ENCODE measurements at regions not wholly inside any gene's neighbourhood (a gene's known extent, or its start where the extent isn't known, plus 50 kb on each side); places are given as distances from the start of the nearest gene placed in this dataset.

- Histone ChIP-seq H3K4me1 (ENCODE audit: control insufficient read depth in 3 of 3, insufficient read depth in 3 of 3, low read length in 3 of 3) (peaks cover 0 to 7% (median 2%) of the 10 kb centered on the region in 3 donors), H3K27me3 (ENCODE audit: control insufficient read depth in 3 of 3, insufficient read depth in 3 of 3, low read length in 3 of 3) (no peaks in the 10 kb centered on the region), H3K36me3 (ENCODE audit: control insufficient read depth in 3 of 3, insufficient read depth in 3 of 3, low read length in 3 of 3) (no peaks in the 10 kb centered on the region), H3K4me3 (ENCODE audit: low read length in 3 of 3) (no peak overlapping the region), H3K9me3 (ENCODE audit: control insufficient read depth in 3 of 3, low read length in 3 of 3) (no peaks in the 10 kb centered on the region), H3K27ac (ENCODE audit: low read depth, low read length) (no peak overlapping the region), H3K9ac (ENCODE audit: low read depth in 1 of 3, low read length in 3 of 3) (no peak overlapping the region)
Observed at GRCh38 chr7:42456756-42457276, 219.8 kb upstream of the GLI3 start.

GRCh38 chr7:42456267-42456666, 219.3 kb upstream of the GLI3 start:
- no peak overlapping the region for H3K4me3 ChIP-seq (ENCODE audit: low read length in 3 of 3)
- peaks cover 0 to 7% (median 2%) of the 10 kb centered on the region in 3 donors for H3K4me1 ChIP-seq (ENCODE audit: control insufficient read depth in 3 of 3, insufficient read depth in 3 of 3, low read length in 3 of 3)
- H3K36me3 ChIP-seq (ENCODE audit: control insufficient read depth in 3 of 3, insufficient read depth in 3 of 3, low read length in 3 of 3), result no peaks in the 10 kb centered on the region
- H3K9me3 ChIP-seq (ENCODE audit: control insufficient read depth in 3 of 3, low read length in 3 of 3), result no peaks in the 10 kb centered on the region
- no peaks in the 10 kb centered on the region for H3K27me3 ChIP-seq (ENCODE audit: control insufficient read depth in 3 of 3, insufficient read depth in 3 of 3, low read length in 3 of 3)
- H3K9ac ChIP-seq (ENCODE audit: low read depth in 1 of 3, low read length in 3 of 3), result no peak overlapping the region
- H3K27ac ChIP-seq (ENCODE audit: low read depth, low read length), result no peak overlapping the region

- Histone ChIP-seq H3K9me3 (ENCODE audit: control insufficient read depth in 3 of 3, low read length in 3 of 3) (no peaks in the 10 kb centered on the region), H3K27ac (ENCODE audit: low read depth, low read length) (no peak overlapping the region), H3K4me3 (ENCODE audit: low read length in 3 of 3) (no peak overlapping the region), H3K36me3 (ENCODE audit: control insufficient read depth in 3 of 3, insufficient read depth in 3 of 3, low read length in 3 of 3) (no peaks in the 10 kb centered on the region), H3K27me3 (ENCODE audit: control insufficient read depth in 3 of 3, insufficient read depth in 3 of 3, low read length in 3 of 3) (no peaks in the 10 kb centered on the region), H3K4me1 (ENCODE audit: control insufficient read depth in 3 of 3, insufficient read depth in 3 of 3, low read length in 3 of 3) (peaks cover 0 to 7% (median 2%) of the 10 kb centered on the region in 3 donors), H3K9ac (ENCODE audit: low read depth in 1 of 3, low read length in 3 of 3) (no peak overlapping the region)
Observed at GRCh38 chr7:42453931-42454361, 216.9 kb upstream of the GLI3 start.

- Histone ChIP-seq H3K27me3 (ENCODE audit: control insufficient read depth in 3 of 3, insufficient read depth in 3 of 3, low read length in 3 of 3) (no peaks in the 10 kb centered on the region), H3K9ac (ENCODE audit: low read depth in 1 of 3, low read length in 3 of 3) (no peak overlapping the region), H3K4me3 (ENCODE audit: low read length in 3 of 3) (no peak overlapping the region), H3K27ac (ENCODE audit: low read depth, low read length) (no peak overlapping the region), H3K4me1 (ENCODE audit: control insufficient read depth in 3 of 3, insufficient read depth in 3 of 3, low read length in 3 of 3) (no peaks in the 10 kb centered on the region), H3K9me3 (ENCODE audit: control insufficient read depth in 3 of 3, low read length in 3 of 3) (no peaks in the 10 kb centered on the region), H3K36me3 (ENCODE audit: control insufficient read depth in 3 of 3, insufficient read depth in 3 of 3, low read length in 3 of 3) (no peaks in the 10 kb centered on the region)
Observed at GRCh38 chr7:42452356-42452755, 215.3 kb upstream of the GLI3 start.

GRCh38 chr7:42449431-42449830, 212.4 kb upstream of the GLI3 start:
- no peaks in the 10 kb centered on the region for H3K4me1 ChIP-seq (ENCODE audit: control insufficient read depth in 3 of 3, insufficient read depth in 3 of 3, low read length in 3 of 3)
- H3K27ac ChIP-seq (ENCODE audit: low read depth, low read length), result no peak overlapping the region
- no peaks in the 10 kb centered on the region for H3K27me3 ChIP-seq (ENCODE audit: control insufficient read depth in 3 of 3, insufficient read depth in 3 of 3, low read length in 3 of 3)
- no peak overlapping the region for H3K4me3 ChIP-seq (ENCODE audit: low read length in 3 of 3)
- no peaks in the 10 kb centered on the region for H3K36me3 ChIP-seq (ENCODE audit: control insufficient read depth in 3 of 3, insufficient read depth in 3 of 3, low read length in 3 of 3)
- no peaks in the 10 kb centered on the region for H3K9me3 ChIP-seq (ENCODE audit: control insufficient read depth in 3 of 3, low read length in 3 of 3)
- H3K9ac ChIP-seq (ENCODE audit: low read depth in 1 of 3, low read length in 3 of 3), result no peak overlapping the region

- Histone ChIP-seq H3K4me1 (ENCODE audit: control insufficient read depth in 3 of 3, insufficient read depth in 3 of 3, low read length in 3 of 3) (no peaks in the 10 kb centered on the region), H3K9me3 (ENCODE audit: control insufficient read depth in 3 of 3, low read length in 3 of 3) (no peaks in the 10 kb centered on the region), H3K27me3 (ENCODE audit: control insufficient read depth in 3 of 3, insufficient read depth in 3 of 3, low read length in 3 of 3) (no peaks in the 10 kb centered on the region), H3K9ac (ENCODE audit: low read depth in 1 of 3, low read length in 3 of 3) (no peak overlapping the region), H3K4me3 (ENCODE audit: low read length in 3 of 3) (no peak overlapping the region), H3K27ac (ENCODE audit: low read depth, low read length) (no peak overlapping the region), H3K36me3 (ENCODE audit: control insufficient read depth in 3 of 3, insufficient read depth in 3 of 3, low read length in 3 of 3) (no peaks in the 10 kb centered on the region)
Observed at GRCh38 chr7:42448901-42449300, 211.9 kb upstream of the GLI3 start.

- no peaks in the 10 kb centered on the region for H3K9me3 ChIP-seq (ENCODE audit: control insufficient read depth in 3 of 3, low read length in 3 of 3)
- no peaks in the 10 kb centered on the region for H3K36me3 ChIP-seq (ENCODE audit: control insufficient read depth in 3 of 3, insufficient read depth in 3 of 3, low read length in 3 of 3)
- H3K27ac ChIP-seq (ENCODE audit: low read depth, low read length), result no peak overlapping the region
- no peaks in the 10 kb centered on the region for H3K27me3 ChIP-seq (ENCODE audit: control insufficient read depth in 3 of 3, insufficient read depth in 3 of 3, low read length in 3 of 3)
- no peak overlapping the region for H3K4me3 ChIP-seq (ENCODE audit: low read length in 3 of 3)
- H3K9ac ChIP-seq (ENCODE audit: low read depth in 1 of 3, low read length in 3 of 3), result no peak overlapping the region
- no peaks in the 10 kb centered on the region for H3K4me1 ChIP-seq (ENCODE audit: control insufficient read depth in 3 of 3, insufficient read depth in 3 of 3, low read length in 3 of 3)
Observed at GRCh38 chr7:42445691-42446090, 208.7 kb upstream of the GLI3 start.

GRCh38 chr7:42440951-42441350, 203.9 kb upstream of the GLI3 start:
- H3K27me3 ChIP-seq (ENCODE audit: control insufficient read depth in 3 of 3, insufficient read depth in 3 of 3, low read length in 3 of 3), result no peaks in the 10 kb centered on the region
- H3K4me3 ChIP-seq (ENCODE audit: low read length in 3 of 3), result no peak overlapping the region
- no peaks in the 10 kb centered on the region for H3K4me1 ChIP-seq (ENCODE audit: control insufficient read depth in 3 of 3, insufficient read depth in 3 of 3, low read length in 3 of 3)
- no peaks in the 10 kb centered on the region for H3K36me3 ChIP-seq (ENCODE audit: control insufficient read depth in 3 of 3, insufficient read depth in 3 of 3, low read length in 3 of 3)
- peaks cover 0 to 2% (median 2%) of the 10 kb centered on the region in 3 donors for H3K9me3 ChIP-seq (ENCODE audit: control insufficient read depth in 3 of 3, low read length in 3 of 3)
- no peak overlapping the region for H3K9ac ChIP-seq (ENCODE audit: low read depth in 1 of 3, low read length in 3 of 3)
- H3K27ac ChIP-seq (ENCODE audit: low read depth, low read length), result no peak overlapping the region

- Histone ChIP-seq H3K36me3 (ENCODE audit: control insufficient read depth in 3 of 3, insufficient read depth in 3 of 3, low read length in 3 of 3) (no peaks in the 10 kb centered on the region), H3K27me3 (ENCODE audit: control insufficient read depth in 3 of 3, insufficient read depth in 3 of 3, low read length in 3 of 3) (no peaks in the 10 kb centered on the region), H3K9ac (ENCODE audit: low read depth in 1 of 3, low read length in 3 of 3) (no peak overlapping the region), H3K4me1 (ENCODE audit: control insufficient read depth in 3 of 3, insufficient read depth in 3 of 3, low read length in 3 of 3) (no peaks in the 10 kb centered on the region), H3K4me3 (ENCODE audit: low read length in 3 of 3) (no peak overlapping the region), H3K27ac (ENCODE audit: low read depth, low read length) (no peak overlapping the region), H3K9me3 (ENCODE audit: control insufficient read depth in 3 of 3, low read length in 3 of 3) (no peaks in the 10 kb centered on the region)
Observed at GRCh38 chr7:42432644-42433043, 195.6 kb upstream of the GLI3 start.

GRCh38 chr7:42431873-42432272, 194.9 kb upstream of the GLI3 start:
- no peaks in the 10 kb centered on the region for H3K4me1 ChIP-seq (ENCODE audit: control insufficient read depth in 3 of 3, insufficient read depth in 3 of 3, low read length in 3 of 3)
- H3K27me3 ChIP-seq (ENCODE audit: control insufficient read depth in 3 of 3, insufficient read depth in 3 of 3, low read length in 3 of 3), result no peaks in the 10 kb centered on the region
- no peak overlapping the region for H3K27ac ChIP-seq (ENCODE audit: low read depth, low read length)
- no peaks in the 10 kb centered on the region for H3K9me3 ChIP-seq (ENCODE audit: control insufficient read depth in 3 of 3, low read length in 3 of 3)
- H3K4me3 ChIP-seq (ENCODE audit: low read length in 3 of 3), result no peak overlapping the region
- H3K9ac ChIP-seq (ENCODE audit: low read depth in 1 of 3, low read length in 3 of 3), result no peak overlapping the region
- no peaks in the 10 kb centered on the region for H3K36me3 ChIP-seq (ENCODE audit: control insufficient read depth in 3 of 3, insufficient read depth in 3 of 3, low read length in 3 of 3)

GRCh38 chr7:42429339-42429738, 192.3 kb upstream of the GLI3 start:
- Histone ChIP-seq H3K27me3 (ENCODE audit: control insufficient read depth in 3 of 3, insufficient read depth in 3 of 3, low read length in 3 of 3) (no peaks in the 10 kb centered on the region), H3K9ac (ENCODE audit: low read depth in 1 of 3, low read length in 3 of 3) (no peak overlapping the region), H3K27ac (ENCODE audit: low read depth, low read length) (no peak overlapping the region), H3K4me3 (ENCODE audit: low read length in 3 of 3) (no peak overlapping the region), H3K9me3 (ENCODE audit: control insufficient read depth in 3 of 3, low read length in 3 of 3) (no peaks in the 10 kb centered on the region), H3K4me1 (ENCODE audit: control insufficient read depth in 3 of 3, insufficient read depth in 3 of 3, low read length in 3 of 3) (no peaks in the 10 kb centered on the region), H3K36me3 (ENCODE audit: control insufficient read depth in 3 of 3, insufficient read depth in 3 of 3, low read length in 3 of 3) (no peaks in the 10 kb centered on the region)
